GM23248 (cell line): ENCODE measurements at regions not wholly inside any gene's neighbourhood (a gene's known extent, or its start where the extent isn't known, plus 50 kb on each side); places are given as distances from the start of the nearest gene placed in this dataset.

Experiments used
- EZH2 ChIP-seq: fragments of 200-600 bp; sonication (generic); IDR thresholded peaks from 2 replicates; pipeline ENCODE4 v1.6.1; 2018; ENCODE audit warnings: antibody characterized with exemption, mild to moderate bottlenecking; ENCODE audit not compliant: insufficient read depth, poor library complexity, severe bottlenecking
- EZH2phosphoT487 ChIP-seq: fragments of 200-600 bp; sonication (generic); IDR thresholded peaks from 2 replicates; pipeline ENCODE4 v1.6.1; 2018; ENCODE audit warnings: antibody characterized with exemption, moderate library complexity, mild to moderate bottlenecking, low read depth; ENCODE audit not compliant: insufficient read depth

DNA sequence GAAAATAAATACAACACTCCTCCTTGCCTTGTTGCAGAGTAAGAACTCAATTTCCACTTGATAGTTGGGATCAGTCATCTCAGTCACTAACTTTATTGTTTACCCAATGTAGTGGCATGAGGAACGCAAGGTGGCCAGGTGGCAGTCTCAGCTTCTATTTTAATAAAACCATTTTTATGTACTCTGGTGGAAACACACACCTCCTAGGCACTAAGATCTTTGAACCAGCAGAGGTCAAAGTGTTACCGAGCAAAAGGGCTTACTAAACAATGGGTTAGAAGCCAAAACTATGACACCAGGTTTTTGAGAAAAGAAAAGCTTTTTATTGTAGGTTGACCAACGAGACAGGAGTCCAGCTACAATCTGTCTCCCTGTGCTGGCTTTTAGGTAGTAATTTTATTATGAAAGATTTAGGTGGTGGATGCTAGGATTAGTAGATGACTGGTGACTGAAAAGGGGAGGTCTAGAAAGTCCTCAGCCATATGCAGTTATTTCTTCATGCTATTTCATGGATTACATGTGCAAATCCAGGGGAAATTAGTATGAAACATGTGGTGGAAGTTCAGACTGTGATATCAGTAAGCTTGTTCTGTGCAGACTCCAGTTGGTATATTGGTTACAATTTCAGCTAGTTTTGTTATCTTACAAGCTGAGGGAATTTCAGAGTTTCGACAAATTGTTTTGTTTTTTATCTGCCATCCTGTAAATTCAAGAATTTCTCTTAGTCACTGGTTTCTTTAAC, 122.3 kb downstream of the PCTP start:
- no peak for TF ChIP-seq EZH2phosphoT487
- no peak for TF ChIP-seq EZH2
